ENCODE measurements at regions not wholly inside any gene's neighbourhood (a gene's known extent, or its start where the extent isn't known, plus 50 kb on each side); places are given as distances from the start of the nearest gene placed in this dataset.

- CTCF ChIA-PET, result no interaction called here
- Mint-ChIP-seq H3K27me3 (no peaks in the 10 kb centered on the region), H3K9me3 (peaks cover 6% of the 10 kb centered on the region), H3K36me3 (ENCODE audit: low read depth) (no peaks in the 10 kb centered on the region), H3K27ac (no peak overlapping the region), H3K4me3 (no peak overlapping the region), H3K4me1 (ENCODE audit: low read depth) (no peaks in the 10 kb centered on the region)
- ATAC-seq (no peak), DNase-seq (no peak)
- TF ChIP-seq CTCF (IDR thresholded peaks at IDR 0.05), result no peak
- intact Hi-C loops (cut with micrococcal nuclease), result no loop called here
- POLR2A ChIA-PET, result no interaction called here
Measured at GRCh38 chr7:46811529-46811928, 770.4 kb downstream of the TNS3 start.

GRCh38 chr7:46810986-46811385, 770.9 kb downstream of the TNS3 start:
- ATAC-seq, result no peak
- no peaks in the 10 kb centered on the region for H3K4me1 Mint-ChIP-seq (ENCODE audit: low read depth)
- DNase-seq, result no peak
- no peak overlapping the region for H3K4me3 Mint-ChIP-seq
- intact Hi-C loops (cut with micrococcal nuclease), result no loop called here
- ChIA-PET POLR2A (no interaction called here), CTCF (no interaction called here)
- no peaks in the 10 kb centered on the region for H3K36me3 Mint-ChIP-seq (ENCODE audit: low read depth)
- no peak overlapping the region for H3K27ac Mint-ChIP-seq
- H3K27me3 Mint-ChIP-seq, result no peaks in the 10 kb centered on the region
- no peak for TF ChIP-seq CTCF (IDR thresholded peaks at IDR 0.05)
- H3K9me3 Mint-ChIP-seq, result peaks cover 5% of the 10 kb centered on the region

- CTCF ChIA-PET, result no interaction called here
- intact Hi-C loops (cut with micrococcal nuclease), result no loop called here
- no peaks in the 10 kb centered on the region for H3K36me3 Mint-ChIP-seq (ENCODE audit: low read depth)
- H3K4me3 Mint-ChIP-seq, result no peak overlapping the region
- no peak for ATAC-seq
- H3K9me3 Mint-ChIP-seq, result peaks cover 2% of the 10 kb centered on the region
- POLR2A ChIA-PET, result no interaction called here
- H3K27me3 Mint-ChIP-seq, result no peaks in the 10 kb centered on the region
- no peak for DNase-seq
- H3K4me1 Mint-ChIP-seq (ENCODE audit: low read depth), result no peaks in the 10 kb centered on the region
- TF ChIP-seq CTCF (IDR thresholded peaks at IDR 0.05), result no peak
- no peak overlapping the region for H3K27ac Mint-ChIP-seq
Measured at GRCh38 chr7:46809886-46810285, 772.0 kb downstream of the TNS3 start.

GRCh38 chr7:46806856-46807255, 775.1 kb downstream of the TNS3 start:
- Mint-ChIP-seq H3K36me3 (ENCODE audit: low read depth) (no peaks in the 10 kb centered on the region), H3K27ac (no peak overlapping the region), H3K27me3 (no peaks in the 10 kb centered on the region), H3K9me3 (peaks cover 5% of the 10 kb centered on the region), H3K4me1 (ENCODE audit: low read depth) (no peaks in the 10 kb centered on the region), H3K4me3 (no peak overlapping the region)
- no peak for TF ChIP-seq CTCF (IDR thresholded peaks at IDR 0.05)
- DNase-seq (no peak), ATAC-seq (no peak)
- ChIA-PET CTCF (no interaction called here), POLR2A (no interaction called here)
- intact Hi-C loops (cut with micrococcal nuclease), result no loop called here

GRCh38 chr7:46802479-46802878, 779.4 kb downstream of the TNS3 start:
- Mint-ChIP-seq H3K9me3 (peaks cover 6% of the 10 kb centered on the region), H3K4me1 (ENCODE audit: low read depth) (no peaks in the 10 kb centered on the region), H3K27ac (no peak overlapping the region), H3K4me3 (no peak overlapping the region), H3K36me3 (ENCODE audit: low read depth) (no peaks in the 10 kb centered on the region), H3K27me3 (no peaks in the 10 kb centered on the region)
- DNase-seq (no peak), ATAC-seq (no peak)
- no peak for TF ChIP-seq CTCF (IDR thresholded peaks at IDR 0.05)
- CTCF ChIA-PET, result no interaction called here
- intact Hi-C loops (cut with micrococcal nuclease), result no loop called here
- POLR2A ChIA-PET, result no interaction called here
